Adrenal gland (tissue), 5 donors: ENCODE measurements at regions not wholly inside any gene's neighbourhood (a gene's known extent, or its start where the extent isn't known, plus 50 kb on each side); places are given as distances from the start of the nearest gene placed in this dataset.

Experiments
- POLR2A ChIP-seq, 2 donors: fragments of 450-650 bp; IDR thresholded peaks; one replicate each; pipeline ENCODE4 v1.6.1; 2017; ENCODE audit warnings: antibody characterized with exemption in 2 of 2, mild to moderate bottlenecking in 2 of 2, moderate library complexity in 1 of 2
- TF ChIP-seq, protein P1 (sequence below), 6 experiments: fragments of 450-650 bp in 4 of 6; fragments of 200-600 bp in 2 of 6; sonication (generic) in 1 of 6; IDR thresholded peaks; 1 replicate in 5 of 6; 2 replicates in 1 of 6; pipeline versions ENCODE4 v1.5.1 to v1.8.0; 2016 to 2021; ENCODE audit warnings: antibody characterized with exemption in 6 of 6, mild to moderate bottlenecking in 2 of 6, moderate library complexity in 1 of 6
- donor health status: DM: no; HTN: no; CAD: no.

DNA sequence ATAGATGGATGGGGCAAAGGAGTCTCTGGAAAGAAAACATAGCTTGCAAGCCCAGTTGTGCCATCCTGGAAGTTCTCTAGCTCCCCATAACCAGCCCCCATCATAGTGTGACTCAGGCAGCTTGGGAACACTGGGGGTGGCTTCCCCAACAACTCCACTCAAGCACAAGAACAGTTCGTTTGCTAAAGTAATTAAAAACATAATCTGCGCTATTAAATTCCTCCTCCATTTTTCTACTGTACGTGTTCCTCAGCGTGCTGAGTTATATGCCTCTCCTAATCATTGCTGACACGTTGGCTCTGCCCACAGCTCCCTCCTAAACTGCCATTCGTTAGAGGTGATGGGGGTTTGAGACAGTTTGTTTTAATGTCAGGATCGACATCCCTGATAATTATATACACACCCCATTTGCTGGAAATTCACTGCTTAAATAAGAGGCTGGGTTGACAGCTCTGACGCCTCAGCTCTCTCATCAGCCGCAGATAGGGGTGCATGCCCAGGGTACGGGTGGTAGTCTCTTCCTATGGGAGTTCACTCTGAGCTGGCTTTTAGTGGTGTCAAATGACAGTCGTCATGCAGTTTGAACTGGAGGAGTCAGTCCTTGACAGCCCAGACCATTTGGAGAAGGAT, 59.5 kb upstream of the SEZ6L start:
- TF ChIP-seq, protein P1, sequence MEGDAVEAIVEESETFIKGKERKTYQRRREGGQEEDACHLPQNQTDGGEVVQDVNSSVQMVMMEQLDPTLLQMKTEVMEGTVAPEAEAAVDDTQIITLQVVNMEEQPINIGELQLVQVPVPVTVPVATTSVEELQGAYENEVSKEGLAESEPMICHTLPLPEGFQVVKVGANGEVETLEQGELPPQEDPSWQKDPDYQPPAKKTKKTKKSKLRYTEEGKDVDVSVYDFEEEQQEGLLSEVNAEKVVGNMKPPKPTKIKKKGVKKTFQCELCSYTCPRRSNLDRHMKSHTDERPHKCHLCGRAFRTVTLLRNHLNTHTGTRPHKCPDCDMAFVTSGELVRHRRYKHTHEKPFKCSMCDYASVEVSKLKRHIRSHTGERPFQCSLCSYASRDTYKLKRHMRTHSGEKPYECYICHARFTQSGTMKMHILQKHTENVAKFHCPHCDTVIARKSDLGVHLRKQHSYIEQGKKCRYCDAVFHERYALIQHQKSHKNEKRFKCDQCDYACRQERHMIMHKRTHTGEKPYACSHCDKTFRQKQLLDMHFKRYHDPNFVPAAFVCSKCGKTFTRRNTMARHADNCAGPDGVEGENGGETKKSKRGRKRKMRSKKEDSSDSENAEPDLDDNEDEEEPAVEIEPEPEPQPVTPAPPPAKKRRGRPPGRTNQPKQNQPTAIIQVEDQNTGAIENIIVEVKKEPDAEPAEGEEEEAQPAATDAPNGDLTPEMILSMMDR (IDR thresholded peaks at IDR 0.05) = no peak
- no peak for TF ChIP-seq POLR2A (IDR thresholded peaks at IDR 0.05)
